NCI-H2171 (cell line): ENCODE measurements at regions not wholly inside any gene's neighbourhood (a gene's known extent, or its start where the extent isn't known, plus 50 kb on each side); places are given as distances from the start of the nearest gene placed in this dataset.
"Not testable (repeated sequence)": the region's sequence is repeated elsewhere in the genome, so short reads cannot be mapped to it uniquely, and the experiment has no call there.

Source experiments
- DNase-seq: peaks from one replicate; lab custom pipeline; 2025; lab: John Stamatoyannopoulos, UW

DNA sequence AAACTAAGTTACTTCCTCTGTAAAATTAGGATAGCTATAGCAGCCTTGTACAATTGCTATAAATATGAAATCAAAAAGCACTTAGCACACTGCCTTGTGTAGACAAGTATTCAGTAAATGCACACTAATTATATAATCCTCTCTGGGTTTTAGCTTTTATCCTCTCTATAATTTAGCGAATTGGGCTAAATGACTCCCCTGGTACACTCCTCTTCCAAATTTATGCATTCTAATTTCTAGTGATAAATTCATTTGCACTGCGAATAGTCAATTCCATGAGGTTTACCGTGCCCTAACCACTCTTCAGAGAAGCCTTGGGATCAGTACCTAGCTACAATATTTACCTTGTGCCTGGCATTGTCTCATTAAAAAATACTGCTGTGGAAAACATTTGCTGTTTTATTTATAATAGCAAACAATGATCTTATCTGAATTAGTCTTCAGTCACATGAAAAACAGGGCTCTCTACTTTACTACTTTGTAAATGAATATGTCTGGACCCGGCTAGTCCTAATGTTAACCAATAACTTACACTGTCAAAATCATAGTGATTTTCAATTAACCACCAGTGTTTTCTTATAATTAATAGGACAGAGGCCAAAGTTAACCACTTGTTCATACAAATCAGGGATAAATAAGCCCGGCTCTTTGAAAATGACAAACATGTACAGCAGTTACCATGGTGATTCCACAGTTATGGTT is 577.9 kb downstream of the IPMK start:
- no peak for DNase-seq

DNA sequence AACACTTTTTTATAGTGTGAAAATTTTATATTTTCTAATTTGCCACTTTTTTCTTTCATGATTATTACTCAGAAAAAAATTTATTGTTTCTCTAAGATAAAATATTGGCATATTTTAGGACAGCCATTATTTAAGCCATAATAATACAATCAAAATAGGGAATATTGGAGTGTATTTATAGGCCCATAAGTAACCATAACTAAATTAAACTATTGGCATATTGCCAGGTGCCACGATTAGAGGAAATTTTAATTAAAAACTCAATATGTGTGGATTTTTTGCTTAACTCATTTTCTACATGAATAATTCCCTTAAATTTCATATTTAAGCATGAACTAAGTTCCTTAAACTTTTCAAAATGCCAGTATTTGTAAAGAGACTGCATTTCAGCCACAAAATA is 587.8 kb downstream of the IPMK start:
- DNase-seq: no peak

DNA sequence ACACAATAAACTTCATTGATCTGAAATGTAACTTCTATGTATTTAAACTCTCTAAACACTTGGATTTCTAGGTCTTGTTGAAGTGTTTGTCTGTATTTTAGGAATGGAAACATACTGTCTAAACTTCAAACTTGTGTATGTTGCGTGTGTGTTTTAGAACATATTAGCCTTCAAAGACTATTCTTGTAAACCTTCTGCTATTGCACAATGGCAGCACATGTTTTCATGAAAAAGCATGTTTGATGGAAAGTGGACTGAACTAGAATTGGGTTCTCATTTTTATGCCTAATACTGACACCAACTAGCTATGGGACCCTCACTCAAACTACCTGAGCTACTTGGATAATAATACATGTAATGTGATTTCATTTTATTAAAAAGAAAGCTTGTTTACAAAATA is 592.6 kb downstream of the IPMK start:
- DNase-seq: no peak

- DNase-seq: no peak
These were observed 594.2 kb downstream of the IPMK start for GRCh38 chr10:57673446-57673960.

GRCh38 chr10:57664815-57665214 is 602.9 kb downstream of the IPMK start:
- no peak for DNase-seq

DNA sequence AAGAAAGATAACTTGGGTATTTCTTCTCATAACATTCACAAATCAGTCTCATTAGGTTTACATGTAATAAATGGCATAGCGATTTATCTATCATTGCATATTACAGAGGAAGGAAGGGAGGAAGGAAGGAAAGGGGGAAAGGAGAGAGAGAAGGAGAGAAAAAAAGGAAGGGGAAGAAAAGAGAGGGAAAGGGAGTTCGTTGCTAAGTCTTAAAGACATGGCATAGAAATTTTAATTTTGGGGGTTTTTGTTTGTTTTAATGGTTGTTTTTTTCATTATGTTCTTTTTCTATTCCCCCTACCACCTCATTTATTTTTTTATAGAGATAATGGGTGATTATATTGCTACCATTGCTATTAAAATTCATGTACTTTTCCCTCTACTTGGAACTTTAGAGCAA is 604.3 kb downstream of the IPMK start:
- no peak for DNase-seq

DNA sequence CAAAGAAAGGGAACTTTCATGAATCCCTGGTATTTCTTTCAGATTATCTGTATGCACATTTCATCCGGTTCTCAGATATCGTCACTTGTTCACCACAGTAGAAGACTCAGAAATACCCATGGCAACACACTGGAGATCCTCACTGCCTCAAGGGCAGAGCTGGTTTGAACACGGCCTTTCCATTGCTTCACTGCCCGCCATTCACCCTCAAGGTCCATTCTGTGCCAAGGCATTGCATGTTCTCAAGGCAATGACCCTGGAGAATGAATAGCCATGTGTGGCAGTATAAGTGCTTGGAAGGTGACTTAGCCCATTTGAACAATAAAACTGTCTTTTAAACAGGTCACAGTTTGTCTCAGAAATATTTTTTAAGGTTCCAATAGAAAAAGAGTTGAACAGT is 606.5 kb downstream of the IPMK start:
- DNase-seq: no peak

- DNase-seq: peak; percentile 0
These were observed 610.4 kb downstream of the IPMK start for GRCh38 chr10:57657164-57657765.

DNA sequence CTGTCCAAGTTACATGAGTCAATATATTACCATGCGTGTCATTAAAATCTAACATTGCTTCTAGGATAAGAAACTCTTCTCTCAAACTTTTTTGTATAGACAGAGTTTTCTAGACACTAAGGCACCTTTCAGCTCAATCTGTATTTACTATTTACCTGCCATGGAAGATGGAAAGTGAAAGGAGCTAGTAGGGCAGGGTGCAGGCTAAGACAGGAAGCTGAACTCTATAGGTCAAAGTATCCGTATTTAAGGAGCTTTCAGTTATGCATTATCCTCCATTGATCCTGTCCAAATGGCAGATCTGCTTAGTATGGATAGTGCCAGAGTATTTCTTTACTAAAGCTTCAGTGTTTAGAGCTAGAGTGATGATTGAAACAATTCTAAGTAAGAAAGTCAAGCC is 612.8 kb downstream of the IPMK start:
- DNase-seq: no peak

GRCh38 chr10:57645108-57645507 is 622.6 kb downstream of the IPMK start:
- DNase-seq: not testable (repeated sequence)

GRCh38 chr10:57638411-57638810 is 629.3 kb downstream of the IPMK start:
- no peak for DNase-seq

DNA sequence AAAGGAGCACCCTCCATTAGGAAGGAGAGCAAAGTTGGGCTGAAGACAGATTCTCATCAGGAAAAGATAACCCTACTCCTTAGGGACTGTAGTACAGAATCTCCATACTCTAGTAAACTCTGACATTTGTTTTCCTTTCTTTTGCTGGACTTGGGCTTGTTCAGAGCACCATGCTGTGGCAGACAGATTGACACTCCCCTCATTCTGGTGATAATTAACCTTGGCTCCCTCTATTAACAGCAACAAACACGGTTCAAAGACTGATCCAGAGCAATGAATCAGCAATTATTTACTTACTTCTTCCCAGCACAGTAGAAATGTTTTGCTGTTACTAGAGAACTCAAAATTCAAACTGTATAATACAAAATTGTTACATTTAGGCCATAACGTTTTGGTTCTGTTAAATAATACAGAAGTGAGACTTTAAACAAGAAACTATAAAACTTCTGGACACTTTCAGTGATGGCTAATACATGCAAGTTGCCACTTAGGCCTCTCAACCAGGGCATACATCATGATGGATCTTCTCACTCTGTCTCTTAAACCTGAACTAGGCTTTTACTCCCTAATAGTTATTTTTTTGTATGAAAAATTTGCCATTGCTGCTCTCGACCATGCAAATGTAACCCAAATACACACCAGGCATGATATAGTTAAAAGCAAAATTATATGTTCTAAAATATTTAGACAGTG is 639.0 kb downstream of the IPMK start:
- DNase-seq: no peak

- no peak for DNase-seq
These were observed 640.0 kb downstream of the IPMK start for GRCh38 chr10:57627642-57628178.

DNA sequence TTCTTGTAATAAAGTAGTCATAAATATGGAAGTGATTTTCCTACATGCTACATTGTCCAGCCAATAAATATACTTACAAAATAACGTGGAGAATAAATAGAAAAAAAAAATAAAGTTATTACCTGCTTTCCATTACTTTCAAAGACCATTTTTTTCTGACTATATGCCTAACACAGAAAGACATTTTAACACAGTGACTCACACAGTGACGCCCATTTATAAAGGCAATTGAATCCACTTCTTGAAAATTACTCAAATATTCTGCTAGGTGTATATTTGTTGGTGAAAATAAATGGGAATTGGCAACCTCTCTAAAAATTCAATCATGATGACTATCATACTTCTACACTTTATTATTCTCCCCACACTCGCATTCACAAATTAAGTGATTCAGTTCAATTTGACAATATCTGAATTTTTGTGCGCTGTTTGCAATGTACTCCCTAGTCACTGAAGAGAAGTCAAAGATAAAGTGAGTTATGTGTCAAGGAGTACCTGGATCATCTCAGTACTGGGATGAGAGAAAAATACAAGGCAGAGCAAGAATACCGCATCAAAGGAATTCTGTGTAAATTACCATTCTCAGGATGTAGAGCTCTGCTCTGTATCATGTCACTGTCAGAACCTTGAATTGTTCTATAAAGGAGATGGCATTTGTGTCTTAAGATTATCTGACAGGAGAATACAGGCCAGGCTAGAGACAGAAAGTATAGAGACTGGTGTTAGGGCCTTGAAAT is 642.7 kb downstream of the IPMK start:
- no peak for DNase-seq

DNA sequence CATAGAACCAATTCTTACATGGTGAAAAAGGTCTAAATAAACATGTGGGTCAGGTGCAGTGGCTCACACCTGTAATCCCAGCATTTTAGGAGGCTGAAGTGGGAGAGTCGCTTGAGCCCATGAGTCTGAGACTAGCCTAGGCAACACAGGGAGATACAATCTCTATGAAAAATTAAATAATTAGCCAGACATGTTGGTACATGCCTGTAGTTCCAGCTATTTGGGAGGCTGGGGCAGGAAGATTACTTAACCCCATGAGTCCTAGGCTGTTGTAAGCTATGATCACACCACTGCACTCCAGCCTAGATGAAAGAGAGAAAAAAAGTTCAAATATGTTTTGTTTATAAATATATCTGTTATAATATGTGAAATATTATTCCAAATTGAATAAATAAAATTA is 643.6 kb downstream of the IPMK start:
- DNase-seq: no peak

GRCh38 chr10:57621466-57621865 is 646.2 kb downstream of the IPMK start:
- DNase-seq: no peak

- DNase-seq: no peak
These were observed 661.7 kb downstream of the IPMK start for GRCh38 chr10:57605948-57606485.

GRCh38 chr10:57599440-57599839 is 668.3 kb downstream of the IPMK start:
- DNase-seq: no peak

DNA sequence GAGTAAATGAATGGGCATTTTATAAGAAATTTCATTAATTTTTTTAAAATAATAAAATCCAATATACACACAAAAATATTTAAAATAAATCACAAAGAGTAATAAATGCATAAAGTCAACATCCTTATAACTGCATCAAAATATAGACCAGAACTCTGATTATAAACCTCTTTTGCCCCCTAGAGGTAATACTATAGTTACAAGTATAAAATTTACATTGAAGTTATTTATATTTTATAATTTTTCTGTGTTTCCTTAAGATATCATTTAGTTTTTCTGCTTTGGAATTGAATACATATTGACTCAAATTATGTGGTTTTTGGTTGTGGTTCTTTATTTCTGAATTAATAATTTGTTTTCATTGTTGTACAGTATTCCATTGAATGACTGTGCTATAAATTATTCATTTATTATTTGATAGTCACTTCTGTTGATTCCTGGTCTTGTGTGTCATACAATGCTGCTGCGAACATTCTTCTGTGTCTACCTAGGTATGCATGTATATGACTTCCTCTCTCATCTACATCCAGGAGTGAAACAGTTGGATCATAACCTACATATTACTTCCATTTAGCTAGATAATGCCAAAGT is 673.6 kb downstream of the IPMK start:
- DNase-seq: no peak

GRCh38 chr10:57579926-57580325 is 687.8 kb downstream of the IPMK start:
- no peak for DNase-seq

- DNase-seq: no peak
These were observed 705.5 kb downstream of the IPMK start for GRCh38 chr10:57562211-57562610.

- DNase-seq: not testable (repeated sequence)
These were observed 715.9 kb downstream of the IPMK start for GRCh38 chr10:57551774-57552173.
